HG03280 (cell line): ENCODE measurements at regions not wholly inside any gene's neighbourhood (a gene's known extent, or its start where the extent isn't known, plus 50 kb on each side); places are given as distances from the start of the nearest gene placed in this dataset.
A peak's percentile ranks its signal among the peaks of the same experiment; 100 is the strongest.
"Not testable (repeated sequence)": the region's sequence is repeated elsewhere in the genome, so short reads cannot be mapped to it uniquely, and the experiment has no call there.

Source experiments
- ATAC-seq: cut with Tn5 transposase; IDR thresholded peaks from one replicate; pipeline ENCODE4 v1.9.1; 2021; ENCODE audit warnings: mild to moderate bottlenecking, moderate library complexity; ENCODE audit not compliant: unreplicated experiment

- no peak for ATAC-seq
These were observed 280.8 kb upstream of the GRIA1 start for GRCh38 chr5:153209687-153210086.

GRCh38 chr5:153211076-153211475 is 279.4 kb upstream of the GRIA1 start:
- no peak for ATAC-seq

- ATAC-seq: no peak
These were observed 278.0 kb upstream of the GRIA1 start for GRCh38 chr5:153212471-153212870.

GRCh38 chr5:153222936-153223335 is 267.5 kb upstream of the GRIA1 start:
- no peak for ATAC-seq

- ATAC-seq: no peak
These were observed 267.1 kb upstream of the GRIA1 start for GRCh38 chr5:153223376-153223775.

GRCh38 chr5:153224651-153225050 is 265.8 kb upstream of the GRIA1 start:
- no peak for ATAC-seq

GRCh38 chr5:153233933-153234332 is 256.5 kb upstream of the GRIA1 start:
- ATAC-seq: no peak

- ATAC-seq: no peak
These were observed 254.2 kb upstream of the GRIA1 start for GRCh38 chr5:153236319-153236718.

GRCh38 chr5:153237671-153238332 is 252.7 kb upstream of the GRIA1 start:
- peak; percentile 93 for ATAC-seq

GRCh38 chr5:153257381-153257780 is 233.1 kb upstream of the GRIA1 start:
- ATAC-seq: no peak

GRCh38 chr5:153258469-153258868 is 232.0 kb upstream of the GRIA1 start:
- ATAC-seq: no peak

GRCh38 chr5:153267506-153267905 is 223.0 kb upstream of the GRIA1 start:
- no peak for ATAC-seq

- ATAC-seq: no peak
These were observed 214.8 kb upstream of the GRIA1 start for GRCh38 chr5:153275695-153276094.

- no peak for ATAC-seq
These were observed 214.3 kb upstream of the GRIA1 start for GRCh38 chr5:153276151-153276550.

GRCh38 chr5:153296251-153296844 is 194.1 kb upstream of the GRIA1 start:
- ATAC-seq: not testable (repeated sequence)

GRCh38 chr5:153299891-153300290 is 190.6 kb upstream of the GRIA1 start:
- no peak for ATAC-seq

- no peak for ATAC-seq
These were observed 182.2 kb upstream of the GRIA1 start for GRCh38 chr5:153308282-153308681.

- no peak for ATAC-seq
These were observed 171.9 kb upstream of the GRIA1 start for GRCh38 chr5:153318556-153318955.

- ATAC-seq: no peak
These were observed 169.0 kb upstream of the GRIA1 start for GRCh38 chr5:153321478-153321877.

GRCh38 chr5:153340139-153340538 is 150.3 kb upstream of the GRIA1 start:
- ATAC-seq: no peak

GRCh38 chr5:153340738-153341137 is 149.7 kb upstream of the GRIA1 start:
- no peak for ATAC-seq

- no peak for ATAC-seq
These were observed 148.0 kb upstream of the GRIA1 start for GRCh38 chr5:153342487-153342886.

GRCh38 chr5:153347611-153348010 is 142.9 kb upstream of the GRIA1 start:
- no peak for ATAC-seq
